GM23248 (cell line): ENCODE measurements at regions not wholly inside any gene's neighbourhood (a gene's known extent, or its start where the extent isn't known, plus 50 kb on each side); places are given as distances from the start of the nearest gene placed in this dataset.

Source experiments
- EZH2 ChIP-seq: fragments of 200-600 bp; sonication (generic); IDR thresholded peaks from 2 replicates; pipeline ENCODE4 v1.6.1; 2018; ENCODE audit warnings: antibody characterized with exemption, mild to moderate bottlenecking; ENCODE audit not compliant: insufficient read depth, poor library complexity, severe bottlenecking
- EZH2phosphoT487 ChIP-seq: fragments of 200-600 bp; sonication (generic); IDR thresholded peaks from 2 replicates; pipeline ENCODE4 v1.6.1; 2018; ENCODE audit warnings: antibody characterized with exemption, moderate library complexity, mild to moderate bottlenecking, low read depth; ENCODE audit not compliant: insufficient read depth

- TF ChIP-seq EZH2phosphoT487: no peak
- no peak for TF ChIP-seq EZH2
These were observed 89.8 kb upstream of the COL11A1 start for GRCh38 chr1:103198076-103198475.
